IMR-90 (cell line): ENCODE measurements at regions not wholly inside any gene's neighbourhood (a gene's known extent, or its start where the extent isn't known, plus 50 kb on each side); places are given as distances from the start of the nearest gene placed in this dataset.

Experiments
- ELK1 ChIP-seq: fragments of 150-350 bp; IDR thresholded peaks from 2 replicates; pipeline ENCODE4 v1.6.1; 2016; ENCODE audit warnings: low read depth, mild to moderate bottlenecking, low read length, moderate library complexity, borderline replicate concordance
- MXI1 ChIP-seq: IDR thresholded peaks from 2 replicates; pipeline ENCODE4 v1.6.1; 2012; ENCODE audit warnings: low read depth, mild to moderate bottlenecking, low read length, moderate library complexity, borderline replicate concordance
- POLR2A ChIP-seq: IDR thresholded peaks from 2 replicates; pipeline ENCODE4 v1.6.1; 2012; ENCODE audit warnings: mild to moderate bottlenecking, low read depth, low read length
- RAD21 ChIP-seq: IDR thresholded peaks from 2 replicates; pipeline ENCODE4 v1.6.1; 2012; ENCODE audit warnings: low read length, improper control_type of control experiment
- RFX5 ChIP-seq: IDR thresholded peaks from 2 replicates; pipeline ENCODE4 v1.8.0; 2012; ENCODE audit warnings: low read depth, mild to moderate bottlenecking, low read length, moderate library complexity
- TF ChIP-seq, protein P1 (sequence below): conservative IDR thresholded peaks from 2 replicates; pipeline ENCODE4 v1.5.1; 2012; ENCODE audit warnings: mild to moderate bottlenecking, low read depth, low read length, improper control_type of control experiment

DNA sequence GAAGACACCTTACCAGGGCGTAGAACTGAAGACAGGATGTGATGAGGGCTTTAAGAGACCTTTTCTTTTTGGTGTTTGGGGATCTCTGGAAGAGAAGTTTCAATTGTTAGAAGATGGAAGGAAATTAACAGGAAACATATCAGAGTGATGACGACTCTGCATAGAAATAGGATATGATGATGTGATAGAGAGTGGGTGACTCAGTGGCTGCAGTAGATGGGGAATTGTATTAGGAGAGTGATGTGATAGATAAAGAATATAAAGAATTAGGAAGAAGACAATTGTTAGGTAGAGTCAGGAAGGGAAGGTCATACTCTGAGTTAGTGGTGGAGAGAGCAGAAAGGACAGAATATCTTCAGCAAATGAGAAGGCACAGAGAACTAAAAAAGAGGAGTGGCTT, 593.9 kb downstream of the NYAP2 start:
- TF ChIP-seq, protein P1, sequence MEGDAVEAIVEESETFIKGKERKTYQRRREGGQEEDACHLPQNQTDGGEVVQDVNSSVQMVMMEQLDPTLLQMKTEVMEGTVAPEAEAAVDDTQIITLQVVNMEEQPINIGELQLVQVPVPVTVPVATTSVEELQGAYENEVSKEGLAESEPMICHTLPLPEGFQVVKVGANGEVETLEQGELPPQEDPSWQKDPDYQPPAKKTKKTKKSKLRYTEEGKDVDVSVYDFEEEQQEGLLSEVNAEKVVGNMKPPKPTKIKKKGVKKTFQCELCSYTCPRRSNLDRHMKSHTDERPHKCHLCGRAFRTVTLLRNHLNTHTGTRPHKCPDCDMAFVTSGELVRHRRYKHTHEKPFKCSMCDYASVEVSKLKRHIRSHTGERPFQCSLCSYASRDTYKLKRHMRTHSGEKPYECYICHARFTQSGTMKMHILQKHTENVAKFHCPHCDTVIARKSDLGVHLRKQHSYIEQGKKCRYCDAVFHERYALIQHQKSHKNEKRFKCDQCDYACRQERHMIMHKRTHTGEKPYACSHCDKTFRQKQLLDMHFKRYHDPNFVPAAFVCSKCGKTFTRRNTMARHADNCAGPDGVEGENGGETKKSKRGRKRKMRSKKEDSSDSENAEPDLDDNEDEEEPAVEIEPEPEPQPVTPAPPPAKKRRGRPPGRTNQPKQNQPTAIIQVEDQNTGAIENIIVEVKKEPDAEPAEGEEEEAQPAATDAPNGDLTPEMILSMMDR, result no peak
- TF ChIP-seq POLR2A (no peak), ELK1 (no peak), MXI1 (no peak), RFX5 (no peak), RAD21 (no peak)
